CD14-positive monocyte (primary cell): ENCODE measurements at regions not wholly inside any gene's neighbourhood (a gene's known extent, or its start where the extent isn't known, plus 50 kb on each side); places are given as distances from the start of the nearest gene placed in this dataset.

Experiments used
- DNase-seq, 3 donors: peaks; one replicate each; pipeline ENCODE4 v3.0.0-alpha.2; 2011 to 2022
- H2AFZ ChIP-seq: 2 replicates; pipeline ENCODE4 v1.6.0; 2012; ENCODE audit warnings: mild to moderate bottlenecking, low read depth, low read length, inconsistent platforms; ENCODE audit not compliant: insufficient read depth, poor library complexity, severe bottlenecking
- H3K27ac ChIP-seq, 2 donors: 1 replicate in 1 of 2; 2 replicates in 1 of 2; pipeline ENCODE4 v1.5.1; 2012 to 2013; ENCODE audit warnings: low read length in 2 of 2, control low read depth in 1 of 2, inconsistent platforms in 1 of 2, low read depth in 1 of 2, mild to moderate bottlenecking in 1 of 2
- H3K27me3 ChIP-seq, 2 donors: one replicate each; pipeline versions ENCODE4 v1.6.0 to v1.6.1; 2011 to 2013; ENCODE audit warnings: low read length in 2 of 2; ENCODE audit not compliant: control insufficient read depth in 2 of 2, insufficient read depth in 2 of 2
- H3K36me3 ChIP-seq, 2 donors: replicated peaks in 1 of 2; 1 replicate in 1 of 2; 2 replicates in 1 of 2; pipeline versions ENCODE4 v1.5.1 to v1.6.1; 2012 to 2013; ENCODE audit warnings: low read length in 2 of 2, control low read depth in 1 of 2, inconsistent platforms in 1 of 2, mild to moderate bottlenecking in 1 of 2; ENCODE audit not compliant: insufficient read depth in 2 of 2, control insufficient read depth in 1 of 2
- H3K4me1 ChIP-seq, 2 donors: 1 replicate in 1 of 2; 2 replicates in 1 of 2; pipeline versions ENCODE4 v1.5.1 to v1.6.1; 2012 to 2013; ENCODE audit warnings: low read length in 2 of 2, control low read depth in 1 of 2, inconsistent platforms in 1 of 2, mild to moderate bottlenecking in 1 of 2, moderate library complexity in 1 of 2; ENCODE audit not compliant: insufficient read depth in 2 of 2, control insufficient read depth in 1 of 2
- H3K4me2 ChIP-seq: replicated peaks from 2 replicates; pipeline ENCODE3; 2012; ENCODE audit warnings: low read length, moderate library complexity, mild to moderate bottlenecking; ENCODE audit not compliant: poor library complexity, severe bottlenecking; ENCODE audit errors: extremely low read depth
- H3K4me3 ChIP-seq, 3 experiments: fragments of 200-600 bp in 1 of 3; sonication (generic) in 1 of 3; replicated peaks in 1 of 3; 1 replicate in 2 of 3; 2 replicates in 1 of 3; pipeline ENCODE4 v1.5.1; 2011 to 2013; ENCODE audit warnings: low read length in 3 of 3, mild to moderate bottlenecking in 3 of 3, control low read depth in 2 of 3, low read depth in 2 of 3, inconsistent platforms in 1 of 3, moderate library complexity in 1 of 3
- H3K79me2 ChIP-seq: 2 replicates; pipeline ENCODE4 v1.6.0; 2012; ENCODE audit warnings: mild to moderate bottlenecking, control low read depth, inconsistent platforms, low read length, moderate library complexity; ENCODE audit not compliant: insufficient read depth
- H3K9ac ChIP-seq: 2 replicates; pipeline ENCODE4 v1.6.0; 2017; ENCODE audit warnings: low read length, mild to moderate bottlenecking; ENCODE audit not compliant: insufficient read depth, poor library complexity, severe bottlenecking
- H3K9me3 ChIP-seq, 2 donors: replicated peaks in 1 of 2; 1 replicate in 1 of 2; 2 replicates in 1 of 2; pipeline versions ENCODE4 v1.5.1 to v1.6.1; 2012 to 2013; ENCODE audit warnings: low read length in 2 of 2, control low read depth in 1 of 2; ENCODE audit not compliant: control insufficient read depth in 1 of 2, insufficient read depth in 1 of 2
- H4K20me1 ChIP-seq: 2 replicates; pipeline ENCODE4 v1.6.0; 2012; ENCODE audit warnings: mild to moderate bottlenecking, low read length, control low read depth, moderate library complexity; ENCODE audit not compliant: insufficient read depth
- H3K27ac Mint-ChIP-seq, 7 donors: one replicate each; pipeline ENCODE4 v1.8.0; 2020; ENCODE audit warnings: mild to moderate bottlenecking in 7 of 7, mixed read lengths in 7 of 7, moderate library complexity in 6 of 7, inconsistent platforms in 2 of 7
- H3K27me3 Mint-ChIP-seq, 3 donors: one replicate each; pipeline ENCODE4 v1.8.0; 2021 to 2022; ENCODE audit warnings: low read depth in 3 of 3, mild to moderate bottlenecking in 3 of 3, mixed read lengths in 3 of 3, moderate library complexity in 3 of 3, inconsistent platforms in 1 of 3
- H3K36me3 Mint-ChIP-seq, 2 donors: one replicate each; pipeline ENCODE4 v1.8.0; 2020; ENCODE audit warnings: mixed read lengths in 2 of 2, inconsistent platforms in 1 of 2, mild to moderate bottlenecking in 1 of 2
- H3K4me1 Mint-ChIP-seq: one replicate; pipeline ENCODE4 v1.8.0; 2020; ENCODE audit warnings: mild to moderate bottlenecking, mixed read lengths
- H3K4me3 Mint-ChIP-seq, 2 donors: one replicate each; pipeline ENCODE4 v1.8.0; 2020; ENCODE audit warnings: mild to moderate bottlenecking in 2 of 2, mixed read lengths in 2 of 2, moderate library complexity in 1 of 2
- H3K9me3 Mint-ChIP-seq, 7 donors: one replicate each; pipeline ENCODE4 v1.8.0; 2020 to 2022; ENCODE audit warnings: mixed read lengths in 7 of 7, mild to moderate bottlenecking in 6 of 7, moderate library complexity in 6 of 7, inconsistent platforms in 2 of 7
- WGBS: methylation state at CpG from one replicate; pipeline ENCODE4 v1.1.5; 2013; ENCODE audit warnings: missing lambda C conversion rate; ENCODE audit not compliant: insufficient coverage; 5-methylcytosine and 5-hydroxymethylcytosine counted together
- intact Hi-C, 2 donors: fragments of 100-400 bp; cut with micrococcal nuclease; formaldehyde crosslinking; loops; one replicate each; pipeline versions ENCODE4 v1.15.0 to v1.15.1; 2023
- TF ChIP-seq, protein P1 (sequence below): fragments of 200-600 bp; IDR thresholded peaks from one replicate; pipeline ENCODE4 v1.8.0; 2022; ENCODE audit warnings: antibody characterized with exemption, mild to moderate bottlenecking

DNA sequence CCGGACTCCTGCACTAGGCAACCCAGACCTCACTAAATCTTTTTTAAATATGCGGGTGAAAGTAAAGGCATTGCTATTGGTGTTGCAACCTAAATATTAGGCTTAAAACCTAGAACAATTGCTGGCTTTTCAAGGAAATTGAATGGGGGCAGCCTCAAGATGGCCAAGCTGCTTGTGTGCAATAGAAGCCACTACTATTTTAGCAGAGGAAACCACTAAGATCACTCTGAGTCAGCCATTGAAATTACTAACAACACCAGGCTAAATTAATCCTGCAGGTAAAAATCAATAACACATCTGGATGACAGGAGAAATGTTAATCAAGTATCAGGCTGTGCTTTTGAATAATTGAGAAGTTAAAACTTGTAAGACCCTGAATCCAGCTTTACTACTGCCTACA is 348.0 kb downstream of the RPS4Y2 start:
- Mint-ChIP-seq H3K9me3 (no peaks in the 10 kb centered on the region), H3K36me3 (no peaks in the 10 kb centered on the region), H3K27ac (no peak overlapping the region), H3K27me3 (no peaks in the 10 kb centered on the region), H3K4me1 (peaks cover 10% of the 10 kb centered on the region), H3K4me3 (no peak overlapping the region)
- Histone ChIP-seq H3K27ac (no peak overlapping the region), H3K9me3 (no peaks in the 10 kb centered on the region), H4K20me1 (no peaks in the 10 kb centered on the region), H3K36me3 (no peaks in the 10 kb centered on the region), H3K4me3 (no peak overlapping the region), H2AFZ (no peak overlapping the region), H3K79me2 (no peaks in the 10 kb centered on the region), H3K9ac (no peak overlapping the region), H3K4me1 (peaks cover 0 to 4% of the 10 kb centered on the region in 2 donors), H3K4me2 (no peak overlapping the region), H3K27me3 (no peaks in the 10 kb centered on the region)
- TF ChIP-seq, protein P1, sequence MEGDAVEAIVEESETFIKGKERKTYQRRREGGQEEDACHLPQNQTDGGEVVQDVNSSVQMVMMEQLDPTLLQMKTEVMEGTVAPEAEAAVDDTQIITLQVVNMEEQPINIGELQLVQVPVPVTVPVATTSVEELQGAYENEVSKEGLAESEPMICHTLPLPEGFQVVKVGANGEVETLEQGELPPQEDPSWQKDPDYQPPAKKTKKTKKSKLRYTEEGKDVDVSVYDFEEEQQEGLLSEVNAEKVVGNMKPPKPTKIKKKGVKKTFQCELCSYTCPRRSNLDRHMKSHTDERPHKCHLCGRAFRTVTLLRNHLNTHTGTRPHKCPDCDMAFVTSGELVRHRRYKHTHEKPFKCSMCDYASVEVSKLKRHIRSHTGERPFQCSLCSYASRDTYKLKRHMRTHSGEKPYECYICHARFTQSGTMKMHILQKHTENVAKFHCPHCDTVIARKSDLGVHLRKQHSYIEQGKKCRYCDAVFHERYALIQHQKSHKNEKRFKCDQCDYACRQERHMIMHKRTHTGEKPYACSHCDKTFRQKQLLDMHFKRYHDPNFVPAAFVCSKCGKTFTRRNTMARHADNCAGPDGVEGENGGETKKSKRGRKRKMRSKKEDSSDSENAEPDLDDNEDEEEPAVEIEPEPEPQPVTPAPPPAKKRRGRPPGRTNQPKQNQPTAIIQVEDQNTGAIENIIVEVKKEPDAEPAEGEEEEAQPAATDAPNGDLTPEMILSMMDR = no peak
- intact Hi-C loops = no loop called here
- WGBS = no CpG with 5 or more reads among the region's 2 CpGs
- no peak for DNase-seq

DNA sequence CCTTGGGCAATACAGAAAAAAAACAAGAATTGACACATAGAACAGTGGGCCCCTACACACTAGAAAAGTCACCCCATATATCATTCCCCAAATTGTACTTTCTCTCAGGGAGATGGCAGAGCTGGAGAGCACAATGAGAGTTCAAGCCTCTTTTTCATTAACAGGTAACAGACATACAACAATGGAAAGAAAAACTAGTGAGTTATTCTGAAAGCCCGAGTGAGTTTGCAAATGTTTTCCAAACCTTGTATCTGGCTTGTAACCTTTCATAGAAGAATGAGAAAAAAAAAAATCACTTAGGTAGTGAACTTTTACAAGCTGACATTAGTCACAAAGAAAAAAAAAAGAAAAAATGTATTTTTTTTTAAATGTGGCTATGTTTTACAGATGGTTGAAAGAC is 349.6 kb downstream of the RPS4Y2 start:
- H3K79me2 ChIP-seq = no peaks in the 10 kb centered on the region
- H3K9ac ChIP-seq = no peak overlapping the region
- Mint-ChIP-seq H3K27ac (no peak overlapping the region), H3K36me3 (no peaks in the 10 kb centered on the region), H3K4me1 (peaks cover 10% of the 10 kb centered on the region), H3K9me3 (peaks cover 0 to 2% (median 0%) of the 10 kb centered on the region in 7 donors), H3K4me3 (no peak overlapping the region), H3K27me3 (no peaks in the 10 kb centered on the region)
- no peak for DNase-seq
- intact Hi-C loops = no loop called here
- no peak overlapping the region for H3K4me3 ChIP-seq
- H2AFZ ChIP-seq = no peak overlapping the region
- H3K27me3 ChIP-seq = no peaks in the 10 kb centered on the region
- H3K4me2 ChIP-seq = no peak overlapping the region
- WGBS = no CpG with 5 or more reads among the region's 1 CpG
- H3K9me3 ChIP-seq = no peaks in the 10 kb centered on the region
- no peaks in the 10 kb centered on the region for H4K20me1 ChIP-seq
- TF ChIP-seq, protein P1 = no peak
- H3K36me3 ChIP-seq = no peaks in the 10 kb centered on the region
- H3K4me1 ChIP-seq = peaks cover 0 to 4% of the 10 kb centered on the region in 2 donors
- no peak overlapping the region for H3K27ac ChIP-seq
